ENCODE measurements at regions not wholly inside any gene's neighbourhood (a gene's known extent, or its start where the extent isn't known, plus 50 kb on each side); places are given as distances from the start of the nearest gene placed in this dataset.

DNA sequence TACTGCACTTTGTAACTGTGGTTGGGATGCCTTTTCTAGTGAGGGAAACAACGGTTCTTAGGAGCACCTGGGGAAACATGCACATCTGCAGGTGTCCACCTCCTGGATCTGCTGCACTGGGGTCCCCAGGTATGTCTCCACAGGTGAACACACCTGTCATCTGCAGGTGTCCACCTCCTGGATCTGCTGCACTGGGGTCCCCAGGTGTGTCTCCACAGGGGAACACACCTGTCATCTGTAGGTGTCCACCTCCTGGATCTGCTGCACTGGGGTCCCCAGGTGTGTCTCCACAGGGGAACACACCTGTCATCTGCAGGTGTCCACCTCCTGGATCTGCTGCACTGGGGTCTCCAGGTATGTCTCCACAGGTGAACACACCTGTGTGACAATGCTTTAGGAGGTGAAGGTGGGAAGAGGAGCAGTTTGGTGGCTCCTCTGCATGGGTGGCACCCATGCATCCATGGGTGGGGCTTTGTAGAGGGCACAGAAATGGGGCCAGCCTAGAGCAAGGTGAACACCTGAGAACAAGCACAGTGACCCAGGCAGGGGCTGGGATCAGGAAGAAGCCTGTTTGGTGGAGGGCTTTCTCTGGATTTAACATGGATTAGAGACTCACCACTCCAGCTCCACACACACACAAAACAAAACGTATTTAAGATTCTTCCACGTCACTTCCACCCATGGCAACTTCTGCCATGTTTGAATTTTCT is 206.0 kb upstream of the CDH4 start:
- no peak for TF ChIP-seq CTCF (IDR thresholded peaks at IDR 0.05)
- no peak for TF ChIP-seq POLR2A (IDR thresholded peaks at IDR 0.05)

Data from lower leg skin (tissue), 3 donors.